ENCODE measurements at regions not wholly inside any gene's neighbourhood (a gene's known extent, or its start where the extent isn't known, plus 50 kb on each side); places are given as distances from the start of the nearest gene placed in this dataset.

DNA sequence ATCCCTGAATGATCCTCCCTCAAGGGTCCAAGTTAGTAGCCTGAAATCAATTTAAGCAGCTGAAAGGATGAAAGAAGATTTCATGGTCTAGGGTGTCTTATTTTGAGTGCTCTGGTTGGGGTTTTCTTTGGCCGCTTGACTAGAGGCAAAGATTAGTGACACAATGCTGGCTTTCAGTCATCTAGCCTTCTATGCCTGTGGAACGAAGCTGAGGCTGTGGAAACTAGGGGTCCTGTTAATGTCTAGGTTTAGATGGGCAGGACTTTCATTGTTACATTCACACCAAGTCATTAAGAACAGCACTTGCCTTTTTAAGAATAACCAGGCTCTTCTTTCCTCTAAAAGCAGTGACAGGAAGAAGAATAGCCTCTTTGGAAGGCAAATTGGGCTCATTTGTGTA, 253.8 kb upstream of the E2F7 start:
- DNase-seq (ENCODE audit: low read depth in 2 of 3, low spot score in 2 of 3) = no peak

DNA sequence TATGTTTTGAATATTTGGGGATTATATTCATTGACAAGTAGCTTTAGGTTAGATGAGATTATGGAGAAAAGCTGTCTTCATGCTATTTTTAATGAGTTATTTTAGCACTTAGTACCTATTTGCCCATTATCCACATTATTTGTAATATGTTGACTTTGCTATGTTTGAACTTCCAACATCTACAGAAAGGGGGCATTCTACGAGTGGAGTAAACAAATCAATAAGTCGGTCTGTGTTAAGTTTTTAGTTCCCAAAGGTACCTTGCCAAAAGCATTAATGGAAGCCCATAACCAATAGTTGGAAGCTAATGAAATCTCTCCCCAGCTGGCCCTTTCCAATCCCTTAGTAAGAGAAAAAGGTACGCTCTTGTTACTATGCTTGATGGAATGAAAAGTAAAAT, 250.0 kb upstream of the E2F7 start:
- DNase-seq (ENCODE audit: low read depth in 2 of 3, low spot score in 2 of 3) = no peak

DNA sequence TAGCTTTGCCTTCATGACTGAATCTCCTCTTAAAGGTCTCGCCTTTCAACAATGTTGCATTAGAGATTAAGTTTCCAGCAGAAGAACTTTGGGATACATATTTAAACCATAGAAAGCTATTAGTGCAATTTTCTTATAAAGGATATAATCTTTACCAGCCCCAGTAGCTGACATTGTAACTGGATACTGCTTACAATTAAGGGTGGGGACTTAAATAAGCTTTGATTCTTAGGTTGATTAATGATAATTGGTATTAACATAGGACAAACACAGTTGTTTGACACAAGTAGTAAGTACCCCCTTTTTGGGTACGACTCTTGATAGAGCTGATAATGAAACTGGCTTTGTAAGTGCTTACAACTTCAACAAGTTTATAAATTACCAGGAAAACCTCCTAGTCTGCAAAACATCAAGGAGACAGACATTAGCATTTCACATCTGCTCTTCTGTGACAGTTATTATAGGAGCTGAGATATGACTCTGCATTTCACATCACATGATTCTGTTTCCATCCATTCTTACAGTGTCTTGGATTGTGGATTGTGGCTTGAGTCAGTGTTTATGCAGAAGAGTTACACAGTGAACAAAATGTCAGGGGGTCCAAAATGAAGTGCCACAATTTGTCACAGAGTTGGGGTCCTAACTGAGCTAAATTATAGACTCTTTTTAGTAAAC, 249.1 kb upstream of the E2F7 start:
- no peak for DNase-seq (ENCODE audit: low read depth in 2 of 3, low spot score in 2 of 3)

DNA sequence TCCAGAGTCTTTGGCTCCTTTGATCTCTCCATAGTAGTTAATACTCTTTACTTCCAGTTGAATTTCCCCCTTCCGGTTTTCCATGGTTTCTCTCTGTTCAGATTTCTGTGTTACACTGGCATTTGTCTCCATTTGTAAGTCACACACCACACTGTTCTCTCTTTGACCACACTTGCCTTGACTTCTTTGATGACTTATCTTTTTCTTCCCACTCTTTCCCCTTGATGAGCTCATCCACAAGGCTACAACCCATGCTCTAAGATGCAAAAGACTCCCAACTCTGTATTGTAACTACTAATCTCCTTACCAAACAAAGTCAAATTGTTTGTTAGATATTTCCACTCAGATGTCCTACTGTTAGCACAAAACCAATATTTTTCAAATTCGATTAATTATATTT, 242.7 kb upstream of the E2F7 start:
- no peak for DNase-seq (ENCODE audit: low read depth in 2 of 3, low spot score in 2 of 3)

DNA sequence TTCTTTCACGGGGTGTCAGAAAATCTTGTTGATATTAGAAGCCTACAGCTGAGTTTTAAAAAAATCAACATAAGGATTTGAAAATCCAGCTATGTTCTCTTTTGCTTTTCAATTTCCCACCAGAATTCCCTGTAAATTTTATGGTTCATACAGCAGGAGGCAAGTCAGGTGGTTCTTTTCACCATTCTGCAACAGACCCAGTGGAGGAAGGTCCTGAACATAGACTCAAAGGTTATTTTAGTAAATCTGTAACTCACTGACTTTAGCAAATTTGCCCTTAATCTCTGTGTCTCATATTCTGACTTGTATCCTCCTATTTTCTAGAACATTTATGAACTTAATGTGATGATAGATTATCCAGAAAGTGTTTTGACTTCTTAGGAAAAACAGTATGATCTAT, 235.4 kb upstream of the E2F7 start:
- DNase-seq (ENCODE audit: low read depth in 2 of 3, low spot score in 2 of 3) = no peak

DNA sequence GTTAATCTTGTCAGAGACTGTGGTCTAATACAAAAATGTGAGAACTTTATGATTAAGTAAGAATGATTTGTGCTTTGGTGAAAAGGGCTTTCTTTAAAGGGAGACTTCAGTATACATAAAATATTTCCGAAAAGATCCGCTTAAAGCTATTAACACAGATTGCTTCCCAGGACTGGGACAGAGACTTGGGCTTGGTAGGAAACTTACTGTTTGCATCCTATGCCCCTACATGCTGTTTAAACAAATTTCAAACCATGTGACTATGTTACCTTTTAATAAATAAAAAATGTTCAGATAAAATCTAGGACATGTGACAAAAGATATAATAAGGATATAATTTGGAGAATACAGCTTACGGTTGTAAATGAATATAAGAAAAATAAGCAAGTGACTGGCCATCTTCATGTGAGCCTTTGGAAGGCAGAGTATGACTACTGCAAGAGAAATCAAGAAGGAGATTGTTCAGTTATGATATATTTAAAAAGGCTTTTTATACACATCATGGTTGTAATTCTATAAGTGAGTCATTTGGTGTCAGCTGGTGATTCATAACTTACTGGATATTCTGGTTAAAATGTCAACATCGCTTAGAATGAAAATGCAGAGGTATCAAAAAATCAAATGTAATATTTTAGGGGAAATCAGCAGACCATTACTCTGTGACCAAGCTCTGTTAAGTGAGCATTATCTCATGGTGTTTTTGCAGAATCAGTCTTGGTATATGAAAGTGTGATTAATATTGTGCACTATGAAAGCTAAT, 234.7 kb upstream of the E2F7 start:
- DNase-seq (ENCODE audit: low read depth in 2 of 3, low spot score in 2 of 3) = no peak

DNA sequence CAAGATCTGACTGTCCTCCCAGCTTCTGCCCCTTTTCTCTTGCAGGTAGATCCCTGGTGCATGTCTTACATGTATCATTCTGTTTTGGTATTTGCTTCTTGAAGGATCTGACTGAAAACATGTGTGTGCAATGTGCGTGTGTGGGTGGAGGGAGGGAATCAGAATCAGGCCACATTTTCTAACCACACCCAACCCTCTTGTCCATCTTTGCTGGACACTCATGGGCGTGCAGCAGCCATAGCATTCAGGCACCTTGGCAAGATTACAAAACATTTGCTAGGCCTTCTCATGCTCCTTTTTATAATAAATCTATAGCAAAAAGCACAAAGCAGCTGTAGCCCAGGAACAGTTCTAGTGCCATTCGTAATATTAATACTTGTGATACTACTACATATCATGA, 233.6 kb upstream of the E2F7 start:
- DNase-seq (ENCODE audit: low read depth in 2 of 3, low spot score in 2 of 3) = no peak

DNA sequence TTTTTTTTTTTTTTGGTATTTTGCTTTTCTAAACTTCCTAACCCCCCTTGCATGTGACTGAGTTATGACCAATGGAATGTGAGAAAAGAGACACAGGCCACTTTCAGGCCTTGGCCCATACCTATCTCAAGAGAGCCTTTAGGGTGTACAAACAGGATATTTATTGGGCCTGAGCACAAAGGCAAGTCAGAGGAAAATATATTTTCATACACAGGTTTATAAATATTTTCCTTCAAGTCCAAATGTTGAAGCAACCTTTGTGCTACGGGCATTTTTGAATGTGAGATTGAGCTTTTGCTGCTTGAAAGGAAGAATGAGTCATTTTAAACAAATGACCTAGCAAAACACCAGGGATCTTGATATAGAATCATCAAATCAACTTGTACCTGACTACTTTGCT, 228.6 kb upstream of the E2F7 start:
- DNase-seq (ENCODE audit: low read depth in 2 of 3, low spot score in 2 of 3) = no peak

DNA sequence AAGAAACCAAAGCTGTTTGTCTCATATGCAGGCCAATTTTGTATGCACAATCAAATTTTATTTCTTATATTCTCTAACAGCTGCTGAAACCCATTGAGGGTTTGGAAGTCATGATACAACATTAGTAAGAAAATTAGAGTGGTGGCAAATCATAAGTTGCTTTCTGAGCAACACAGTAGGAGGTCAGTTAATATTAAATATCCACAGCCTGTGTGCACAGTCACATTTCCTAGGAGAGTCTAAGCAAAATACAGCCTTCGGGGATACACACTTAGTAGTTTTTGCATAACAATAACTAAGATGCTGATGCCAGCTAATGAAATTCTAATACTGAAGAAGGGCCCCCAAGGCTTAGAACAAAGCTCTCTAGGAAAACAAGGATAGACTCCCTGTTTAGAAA, 209.6 kb upstream of the E2F7 start:
- DNase-seq (ENCODE audit: low read depth in 2 of 3, low spot score in 2 of 3) = no peak

DNA sequence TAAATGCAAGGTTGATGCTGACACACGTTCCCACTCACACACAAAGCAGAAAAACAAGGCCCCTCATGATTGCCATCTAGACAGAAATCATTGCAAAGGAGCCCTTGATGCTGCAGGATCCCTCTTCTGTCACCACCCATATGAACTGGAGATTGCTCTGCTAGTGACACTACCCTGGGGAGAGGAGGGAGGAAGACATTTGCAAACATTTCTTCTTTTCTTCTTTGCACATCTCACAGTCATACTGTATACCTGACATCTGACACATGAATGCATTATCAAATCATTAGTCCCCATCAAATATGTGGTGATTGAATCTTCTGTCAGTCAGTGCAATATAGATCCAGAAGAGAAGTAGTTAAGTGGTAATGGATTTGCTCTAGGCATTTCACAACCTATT, 208.5 kb upstream of the E2F7 start:
- no peak for DNase-seq (ENCODE audit: low read depth in 2 of 3, low spot score in 2 of 3)

DNA sequence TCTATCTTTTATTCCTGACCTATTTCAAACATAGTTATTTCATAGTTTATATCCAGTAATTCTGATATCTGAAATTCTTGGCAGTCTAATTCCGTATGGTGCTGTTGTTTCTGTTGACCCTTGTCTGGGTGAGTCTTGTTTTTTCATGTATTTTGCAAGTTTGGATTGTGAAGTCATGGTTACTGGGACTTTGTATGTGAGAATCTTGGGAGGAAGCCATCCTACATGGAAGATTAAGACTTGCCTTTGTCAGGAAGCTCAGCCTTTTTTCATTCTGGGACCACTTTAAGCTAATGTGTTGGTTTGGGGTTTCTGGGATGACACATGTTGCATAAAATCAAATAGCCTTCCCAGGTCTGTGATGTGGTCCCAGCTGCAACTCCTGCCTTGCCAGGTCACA, 191.6 kb upstream of the E2F7 start:
- no peak for DNase-seq (ENCODE audit: low read depth in 2 of 3, low spot score in 2 of 3)

DNA sequence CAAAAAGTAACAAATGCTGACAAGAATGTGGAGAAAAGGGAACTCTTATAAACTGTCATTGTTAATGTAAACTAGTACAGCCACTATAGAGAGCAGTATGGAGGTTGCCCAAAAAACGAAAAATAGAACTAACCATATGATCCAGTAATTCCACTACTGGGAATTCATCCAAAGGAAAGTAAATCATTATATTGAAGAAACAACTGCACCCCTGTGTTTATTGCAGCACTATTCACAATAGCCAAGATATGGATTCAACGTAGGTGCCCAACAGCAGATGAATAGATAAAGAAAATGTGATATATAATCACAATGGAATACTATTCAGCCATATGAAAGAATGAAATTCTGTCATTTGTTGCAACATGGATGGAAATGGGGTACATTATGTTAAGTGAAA, 188.0 kb upstream of the E2F7 start:
- DNase-seq (ENCODE audit: low read depth in 2 of 3, low spot score in 2 of 3) = no peak

DNA sequence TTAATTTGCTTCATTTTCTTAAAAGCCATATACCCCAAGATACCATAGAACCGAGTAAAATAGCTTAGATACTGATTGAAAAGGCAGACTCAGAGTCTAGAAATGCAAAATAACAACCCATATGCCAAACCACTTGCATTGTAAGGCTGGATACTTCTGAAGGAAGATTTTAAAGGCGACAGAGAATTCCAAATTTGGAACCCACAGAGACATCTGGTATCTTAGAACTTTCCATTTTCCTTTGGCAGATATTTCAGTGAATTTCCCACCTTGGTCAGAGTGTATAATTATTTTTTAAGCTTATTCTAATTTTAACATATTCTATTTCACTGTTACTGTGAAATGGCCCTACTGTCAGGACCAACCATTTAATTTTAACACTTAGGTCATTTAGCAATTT, 186.4 kb upstream of the E2F7 start:
- no peak for DNase-seq (ENCODE audit: low read depth in 2 of 3, low spot score in 2 of 3)

DNA sequence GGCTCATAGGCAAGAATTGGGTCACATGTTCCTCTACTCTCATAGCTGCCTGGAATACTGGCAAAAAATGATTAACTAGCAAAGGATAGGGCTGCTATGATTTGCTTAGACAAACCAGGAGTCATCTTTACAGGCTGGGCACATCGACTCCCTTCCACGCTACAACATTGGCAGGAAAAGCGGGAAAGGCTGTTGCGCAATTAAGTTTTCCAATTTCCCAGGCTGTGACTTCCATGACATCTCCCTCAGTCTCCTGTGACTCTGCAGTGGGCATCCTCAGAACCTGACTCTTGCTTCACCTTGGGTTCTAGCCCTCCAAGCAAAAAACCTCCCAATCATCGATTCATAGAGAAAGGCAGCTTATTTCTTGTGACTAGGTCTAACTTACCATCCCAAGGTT, 184.5 kb upstream of the E2F7 start:
- no peak for DNase-seq (ENCODE audit: low read depth in 2 of 3, low spot score in 2 of 3)

DNA sequence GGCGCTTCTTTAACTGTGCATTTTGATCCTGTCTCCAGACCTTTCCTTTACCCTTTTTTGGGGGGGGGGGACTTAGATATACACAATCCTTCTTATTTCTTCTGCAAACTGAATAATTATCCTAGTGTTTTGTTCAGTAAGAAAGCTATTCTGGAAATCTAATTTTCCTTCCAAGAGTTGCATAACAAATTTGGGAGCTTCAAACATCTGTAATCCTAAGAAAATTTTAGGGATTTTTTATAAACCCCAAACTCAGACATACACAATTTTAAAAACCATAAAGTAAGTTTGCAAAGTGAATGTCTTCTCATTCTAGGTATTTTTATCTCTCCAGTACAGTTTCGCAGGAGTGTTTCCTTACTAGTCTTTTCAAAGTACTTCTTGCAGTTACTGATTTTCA, 182.7 kb upstream of the E2F7 start:
- no peak for DNase-seq (ENCODE audit: low read depth in 2 of 3, low spot score in 2 of 3)

DNA sequence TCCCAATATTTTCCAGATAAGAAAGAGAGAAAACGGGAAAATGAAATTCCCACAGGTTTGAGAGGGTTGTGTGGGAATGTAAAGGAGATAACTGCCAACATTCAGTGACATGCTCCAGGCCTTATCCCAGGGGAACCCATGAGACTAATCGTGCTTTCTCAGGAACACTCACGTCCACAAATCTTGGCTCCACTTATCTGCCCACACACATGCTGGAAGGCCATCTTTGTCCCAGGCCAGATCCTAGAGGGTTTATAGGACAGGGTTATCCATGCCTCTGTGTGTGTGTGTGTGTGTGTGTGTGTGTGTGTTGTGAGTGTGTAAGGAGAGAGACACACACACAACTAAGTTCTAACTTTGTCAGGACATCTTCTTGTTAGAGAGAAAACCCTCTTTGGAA, 182.2 kb upstream of the E2F7 start:
- no peak for DNase-seq (ENCODE audit: low read depth in 2 of 3, low spot score in 2 of 3)

DNA sequence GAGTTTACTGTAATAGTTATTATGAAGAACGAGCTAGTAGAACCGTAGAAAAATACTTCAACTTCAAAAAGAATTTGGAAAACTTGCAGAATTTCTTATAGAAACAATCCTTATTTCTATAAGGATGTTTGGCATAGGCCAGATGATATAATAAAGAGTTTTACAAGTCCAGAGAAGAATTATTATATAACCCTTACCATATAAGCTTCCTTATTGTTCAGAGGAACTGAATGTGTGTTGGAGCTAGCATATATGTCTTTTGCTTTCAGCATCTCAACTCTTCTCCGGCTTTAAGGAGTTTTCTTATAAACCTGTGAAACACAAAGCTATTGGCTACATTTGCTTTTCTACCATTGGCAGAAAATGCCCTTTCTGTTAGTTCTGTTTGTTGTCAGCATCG, 178.0 kb upstream of the E2F7 start:
- no peak for DNase-seq (ENCODE audit: low read depth in 2 of 3, low spot score in 2 of 3)

DNA sequence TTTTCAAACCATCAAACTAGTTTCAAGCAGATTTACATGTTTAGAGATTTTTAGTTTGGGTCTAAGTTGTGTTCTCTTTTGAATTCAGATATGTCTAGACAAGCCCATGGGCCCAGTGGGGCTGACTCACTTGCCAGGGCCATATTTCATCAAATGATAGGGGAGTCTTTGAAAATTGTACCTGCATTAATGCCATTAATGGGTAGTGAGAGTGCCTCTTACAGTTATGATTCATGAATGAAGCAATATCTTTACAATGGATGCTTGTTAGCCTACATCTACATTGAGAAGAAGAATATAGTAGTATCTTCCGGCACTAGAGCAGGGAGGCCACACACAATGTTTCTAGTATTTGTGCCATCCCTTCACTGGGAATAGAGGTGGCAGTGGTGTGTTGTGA, 174.2 kb upstream of the E2F7 start:
- DNase-seq (ENCODE audit: low read depth in 2 of 3, low spot score in 2 of 3) = no peak

DNA sequence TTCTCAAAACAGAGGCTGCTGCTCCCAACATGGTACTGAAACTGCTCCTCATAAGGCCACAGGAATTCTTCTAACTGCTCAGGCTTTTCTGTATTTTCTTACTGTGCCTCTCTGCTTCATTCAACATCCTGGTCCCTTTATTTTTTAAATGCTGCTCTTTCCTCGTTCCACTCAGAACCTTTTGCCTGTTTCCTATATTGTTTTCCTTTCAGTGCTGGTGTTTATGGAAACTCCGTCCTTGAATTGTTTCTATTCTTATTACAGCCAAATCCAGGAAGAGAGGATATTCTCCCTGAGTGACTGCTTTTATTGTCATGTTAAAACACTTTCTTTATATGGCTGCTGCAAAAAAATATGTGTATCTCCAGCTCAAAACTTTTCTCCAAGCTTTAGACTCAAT, 173.0 kb upstream of the E2F7 start:
- DNase-seq (ENCODE audit: low read depth in 2 of 3, low spot score in 2 of 3) = no peak

DNA sequence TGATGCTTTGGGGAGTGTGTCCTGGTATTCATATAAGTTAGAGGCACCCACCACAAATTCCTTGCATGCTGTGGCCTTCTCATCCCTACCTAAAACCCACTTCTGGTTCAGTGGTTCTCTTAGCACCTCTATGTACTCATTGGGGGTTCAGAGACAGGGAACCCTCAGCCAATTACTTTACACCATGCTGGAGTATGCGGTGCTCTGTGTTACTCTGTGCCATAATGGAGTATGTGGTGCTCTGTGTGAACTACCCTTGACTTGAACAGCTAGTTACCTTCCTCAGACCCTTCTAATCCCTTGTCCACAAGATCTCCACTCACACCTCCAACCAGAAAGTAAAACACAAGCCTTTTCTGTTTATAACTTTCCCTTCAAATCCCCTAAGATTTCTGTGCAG, 172.5 kb upstream of the E2F7 start:
- no peak for DNase-seq (ENCODE audit: low read depth in 2 of 3, low spot score in 2 of 3)

DNA sequence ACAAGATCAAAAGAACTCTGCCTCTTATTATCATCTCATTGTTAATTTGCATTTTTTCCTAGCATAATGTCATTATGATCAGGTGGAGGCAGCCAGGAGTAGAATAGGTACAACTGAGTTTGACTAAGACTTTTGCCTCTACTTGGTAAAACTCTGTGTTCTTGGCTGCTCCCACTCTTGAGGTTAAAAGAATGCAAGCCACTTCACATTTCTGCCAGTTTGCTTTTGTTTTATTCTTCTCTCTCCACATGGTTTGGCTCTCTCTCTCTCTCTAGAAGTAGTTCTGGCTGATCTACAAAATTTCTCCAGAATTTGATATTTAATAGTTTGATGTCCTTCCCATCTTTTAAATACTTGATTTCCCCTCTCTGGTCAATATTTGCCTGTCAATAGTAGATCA, 170.7 kb upstream of the E2F7 start:
- DNase-seq (ENCODE audit: low read depth in 2 of 3, low spot score in 2 of 3) = no peak

DNA sequence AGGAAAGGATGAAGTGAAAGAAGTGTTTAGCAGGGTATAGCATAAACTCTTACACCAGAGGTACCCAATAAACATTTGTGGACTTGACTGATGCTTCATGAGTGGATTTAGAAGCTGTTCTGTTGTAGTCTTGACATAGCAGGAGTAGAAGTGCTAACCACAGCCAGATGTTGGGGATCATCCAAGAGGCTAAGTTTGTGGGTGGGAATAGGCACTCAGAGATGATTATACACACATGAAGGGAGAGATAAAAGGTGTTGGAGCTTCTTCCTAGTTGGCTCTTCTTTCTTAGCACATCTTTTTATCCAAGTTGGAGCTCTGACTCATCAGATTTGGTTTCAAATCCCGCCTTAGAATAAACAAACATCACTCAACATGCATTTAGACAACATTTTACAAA, 166.7 kb upstream of the E2F7 start:
- DNase-seq (ENCODE audit: low read depth in 2 of 3, low spot score in 2 of 3) = no peak

DNA sequence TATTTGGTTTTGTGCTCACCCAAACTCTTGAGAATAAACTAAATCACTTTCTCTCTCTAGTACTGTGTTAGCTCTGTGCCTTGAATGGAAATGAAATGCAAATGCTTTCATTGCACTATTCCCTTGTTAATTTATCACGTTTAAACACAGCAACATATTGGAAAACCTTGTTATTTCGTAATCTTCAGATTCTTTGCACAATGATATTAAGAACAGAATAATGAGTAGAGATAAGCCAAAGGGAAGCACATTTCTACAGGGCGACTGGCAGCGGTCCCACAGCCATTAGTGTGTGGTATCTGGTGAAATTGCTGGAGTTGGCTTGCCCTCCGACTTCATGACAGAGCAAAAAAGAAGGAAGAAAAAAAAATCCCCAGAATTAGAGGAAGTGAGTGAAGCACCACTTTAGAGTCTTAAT, 166.1 kb upstream of the E2F7 start:
- no peak for DNase-seq (ENCODE audit: low read depth in 2 of 3, low spot score in 2 of 3)
